OCI-LY1 (cell line): ENCODE measurements at regions not wholly inside any gene's neighbourhood (a gene's known extent, or its start where the extent isn't known, plus 50 kb on each side); places are given as distances from the start of the nearest gene placed in this dataset.
"Not testable (repeated sequence)": the region's sequence is repeated elsewhere in the genome, so short reads cannot be mapped to it uniquely, and the experiment has no call there.

Experiments
- H2AFZ ChIP-seq: fragments of 200-600 bp; sonication (generic), shearing (Covaris generic); 2 replicates; pipeline ENCODE4 v1.6.0; 2014; ENCODE audit warnings: antibody characterized with exemption, mild to moderate bottlenecking, low read length
- H3F3A ChIP-seq: fragments of 200-600 bp; sonication (generic), shearing (Covaris generic); 2 replicates; pipeline ENCODE4 v1.6.0; 2014; ENCODE audit warnings: mild to moderate bottlenecking, antibody characterized with exemption, low read length, moderate library complexity; ENCODE audit not compliant: insufficient read depth
- H3K27ac ChIP-seq: fragments of 200-600 bp; sonication (generic); 2 replicates; pipeline ENCODE4 v1.5.1; 2014; ENCODE audit warnings: low read length, mixed run types, mild to moderate bottlenecking, low read depth; ENCODE audit not compliant: poor library complexity, severe bottlenecking
- H3K27me3 ChIP-seq: fragments of 200-600 bp; sonication (generic); 2 replicates; pipeline ENCODE4 v1.6.0; 2014; ENCODE audit warnings: antibody characterized with exemption, mild to moderate bottlenecking, low read length, moderate library complexity; ENCODE audit not compliant: insufficient read depth
- H3K36me3 ChIP-seq: fragments of 200-600 bp; sonication (generic); 2 replicates; pipeline ENCODE4 v1.6.1; 2014; ENCODE audit warnings: mild to moderate bottlenecking, antibody characterized with exemption, low read length, moderate library complexity, mixed read lengths; ENCODE audit not compliant: insufficient read depth
- H3K4me1 ChIP-seq: fragments of 200-600 bp; sonication (generic); 2 replicates; pipeline ENCODE4 v1.5.1; 2014; ENCODE audit warnings: mild to moderate bottlenecking, low read length, moderate library complexity; ENCODE audit not compliant: insufficient read depth, severe bottlenecking
- H3K4me2 ChIP-seq: fragments of 200-600 bp; sonication (generic), shearing (Covaris generic); 2 replicates; pipeline ENCODE4 v1.6.1; 2014; ENCODE audit warnings: low read length
- H3K4me3 ChIP-seq: fragments of 200-600 bp; sonication (generic); 2 replicates; pipeline ENCODE4 v1.5.1; 2014; ENCODE audit warnings: low read length, low read depth, mild to moderate bottlenecking, mixed read lengths; ENCODE audit not compliant: poor library complexity, severe bottlenecking
- H3K79me2 ChIP-seq: fragments of 200-600 bp; shearing (Covaris generic); 2 replicates; pipeline ENCODE4 v1.6.1; 2016; ENCODE audit warnings: mixed run types, low read length, mixed read lengths; ENCODE audit not compliant: insufficient read depth
- H3K9ac ChIP-seq: fragments of 200-600 bp; sonication (generic), shearing (Covaris generic); 2 replicates; pipeline ENCODE4 v1.6.1; 2014; ENCODE audit warnings: mild to moderate bottlenecking, low read length, mixed read lengths
- H3K9me2 ChIP-seq: fragments of 200-600 bp; sonication (generic), shearing (Covaris generic); 2 replicates; pipeline ENCODE4 v1.6.1; 2014; ENCODE audit warnings: low read depth, mild to moderate bottlenecking, low read length, mixed read lengths
- H3K9me3 ChIP-seq: fragments of 200-600 bp; shearing (Covaris generic); 2 replicates; pipeline ENCODE4 v1.6.1; 2014; ENCODE audit warnings: low read length, mixed read lengths
- H4K20me1 ChIP-seq: fragments of 200-600 bp; sonication (generic), shearing (Covaris generic); 2 replicates; pipeline ENCODE4 v1.6.0; 2016; ENCODE audit warnings: mild to moderate bottlenecking, low read length; ENCODE audit not compliant: insufficient read depth
- CTCF ChIP-seq: fragments of 200-600 bp; sonication (generic), shearing (Covaris generic); IDR thresholded peaks from 2 replicates; pipeline ENCODE4 v1.5.1; 2017; ENCODE audit warnings: mild to moderate bottlenecking, antibody characterized with exemption, low read length, moderate library complexity, mixed read lengths
- EZH2 ChIP-seq: fragments of 200-600 bp; sonication (generic), shearing (Covaris generic); IDR thresholded peaks from 2 replicates; pipeline ENCODE4 v1.8.0; 2017; ENCODE audit warnings: borderline replicate concordance, mixed run types, mild to moderate bottlenecking, antibody characterized with exemption, low read length, moderate library complexity, mixed read lengths

- Histone ChIP-seq H3K79me2 (no peaks in the 10 kb centered on the region), H3K9ac (no peak overlapping the region), H3K9me3 (no peaks in the 10 kb centered on the region), H3K4me1 (no peaks in the 10 kb centered on the region), H3K4me3 (no peak overlapping the region), H3K27me3 (no peaks in the 10 kb centered on the region), H3K36me3 (no peaks in the 10 kb centered on the region), H3K4me2 (no peak overlapping the region), H3K9me2 (no peaks in the 10 kb centered on the region), H4K20me1 (no peaks in the 10 kb centered on the region), H3F3A (no peaks in the 10 kb centered on the region), H2AFZ (no peak overlapping the region), H3K27ac (no peak overlapping the region)
- TF ChIP-seq EZH2 (no peak), CTCF (no peak)
These were observed 66.6 kb upstream of the ADAMTS5 start for GRCh38 chr21:27033471-27033870.

DNA sequence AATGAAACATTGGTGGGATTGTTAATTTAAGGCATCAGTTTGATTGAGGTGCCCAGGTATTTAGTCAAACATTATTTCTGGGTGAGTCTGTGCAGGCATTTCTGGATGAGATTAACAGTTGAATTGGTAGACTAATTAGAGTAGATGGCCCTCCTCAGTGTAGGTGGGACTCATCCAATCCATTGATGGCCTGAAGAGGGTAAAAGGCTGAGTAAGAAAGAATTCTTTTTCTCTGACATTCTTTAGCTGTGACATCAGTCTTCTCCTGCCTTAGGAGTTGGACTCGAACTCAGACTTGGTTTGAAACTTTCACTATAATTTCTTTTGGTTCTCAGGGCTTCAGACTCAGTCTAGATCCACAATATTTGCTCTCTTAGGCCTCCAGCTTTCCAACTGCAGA, 59.6 kb upstream of the ADAMTS5 start:
- no peaks in the 10 kb centered on the region for H3K9me3 ChIP-seq
- no peaks in the 10 kb centered on the region for H3K4me1 ChIP-seq
- no peak overlapping the region for H3K9ac ChIP-seq
- H3K27me3 ChIP-seq: no peaks in the 10 kb centered on the region
- no peaks in the 10 kb centered on the region for H3F3A ChIP-seq
- H3K36me3 ChIP-seq: no peaks in the 10 kb centered on the region
- H3K9me2 ChIP-seq: no peaks in the 10 kb centered on the region
- no peaks in the 10 kb centered on the region for H4K20me1 ChIP-seq
- no peaks in the 10 kb centered on the region for H3K79me2 ChIP-seq
- no peak overlapping the region for H2AFZ ChIP-seq
- no peak for TF ChIP-seq CTCF
- TF ChIP-seq EZH2: no peak
- H3K4me2 ChIP-seq: no peak overlapping the region
- H3K4me3 ChIP-seq: no peak overlapping the region
- H3K27ac ChIP-seq: no peak overlapping the region

- H3K9me3 ChIP-seq, H3K4me3 ChIP-seq, H3K27ac ChIP-seq, H3K36me3 ChIP-seq, H3K4me2 ChIP-seq, H3K9me2 ChIP-seq, H3K9ac ChIP-seq, H3K4me1 ChIP-seq, H3F3A ChIP-seq, H3K79me2 ChIP-seq, H4K20me1 ChIP-seq, H3K27me3 ChIP-seq, H2AFZ ChIP-seq: not testable (repeated sequence)
These were observed 58.8 kb upstream of the ADAMTS5 start for GRCh38 chr21:27025708-27026107.

- Histone ChIP-seq H2AFZ (no peak overlapping the region), H3K9me2 (no peaks in the 10 kb centered on the region), H3K27me3 (no peaks in the 10 kb centered on the region), H3K36me3 (no peaks in the 10 kb centered on the region), H3K4me2 (no peak overlapping the region), H3K9me3 (no peaks in the 10 kb centered on the region), H3F3A (no peaks in the 10 kb centered on the region), H3K4me1 (no peaks in the 10 kb centered on the region), H4K20me1 (no peaks in the 10 kb centered on the region), H3K4me3 (no peak overlapping the region), H3K79me2 (no peaks in the 10 kb centered on the region), H3K27ac (no peak overlapping the region), H3K9ac (no peak overlapping the region)
- TF ChIP-seq EZH2 (no peak), CTCF (no peak)
These were observed 58.1 kb upstream of the ADAMTS5 start for GRCh38 chr21:27024971-27025370.
